ENCODE measurements at regions not wholly inside any gene's neighbourhood (a gene's known extent, or its start where the extent isn't known, plus 50 kb on each side); places are given as distances from the start of the nearest gene placed in this dataset.

DNA sequence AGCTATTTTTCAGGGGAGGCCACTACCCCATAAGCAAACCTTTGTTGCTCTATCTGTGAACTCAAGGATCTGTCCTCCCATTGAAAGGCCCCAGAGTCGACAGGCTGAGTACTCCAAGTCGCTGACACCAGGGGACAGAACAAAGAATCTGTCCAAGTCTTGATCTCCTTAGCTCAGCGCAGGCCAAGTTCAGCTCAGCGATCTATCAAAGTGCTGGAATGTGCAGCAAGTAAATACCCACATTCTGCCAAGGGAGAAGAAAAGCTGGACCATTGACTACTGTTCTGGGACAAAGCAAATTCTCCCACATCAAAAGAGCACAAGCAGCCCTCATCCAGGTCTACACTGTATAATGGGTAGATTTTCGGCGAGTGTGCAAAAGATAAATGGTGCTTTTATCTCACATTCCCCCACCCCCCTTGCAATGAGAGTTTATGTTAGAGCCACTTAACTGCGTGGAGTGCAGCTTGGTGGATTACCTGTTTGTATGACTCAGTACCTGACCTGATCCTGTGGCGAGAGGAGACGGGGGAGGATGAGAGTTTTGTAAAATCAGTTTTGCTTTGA, 391.7 kb upstream of the SGCG start:
- Histone ChIP-seq H3K27ac (ENCODE audit: low read depth, low read length) (no peak overlapping the region), H3K9ac (ENCODE audit: extremely low read depth, low read length, poor library complexity, severe bottlenecking) (no peak overlapping the region), H3K36me3 (ENCODE audit: control insufficient read depth, insufficient read depth, low read length) (no peaks in the 10 kb centered on the region), H3K4me1 (ENCODE audit: control insufficient read depth, insufficient read depth, low read length) (peaks cover 12% of the 10 kb centered on the region), H3K9me3 (ENCODE audit: control insufficient read depth, low read length) (no peaks in the 10 kb centered on the region), H3K27me3 (ENCODE audit: control insufficient read depth, insufficient read depth, low read length, poor library complexity, severe bottlenecking) (no peaks in the 10 kb centered on the region), H3K4me3 (ENCODE audit: low read length) (no peak overlapping the region)
- TF ChIP-seq, protein P1, sequence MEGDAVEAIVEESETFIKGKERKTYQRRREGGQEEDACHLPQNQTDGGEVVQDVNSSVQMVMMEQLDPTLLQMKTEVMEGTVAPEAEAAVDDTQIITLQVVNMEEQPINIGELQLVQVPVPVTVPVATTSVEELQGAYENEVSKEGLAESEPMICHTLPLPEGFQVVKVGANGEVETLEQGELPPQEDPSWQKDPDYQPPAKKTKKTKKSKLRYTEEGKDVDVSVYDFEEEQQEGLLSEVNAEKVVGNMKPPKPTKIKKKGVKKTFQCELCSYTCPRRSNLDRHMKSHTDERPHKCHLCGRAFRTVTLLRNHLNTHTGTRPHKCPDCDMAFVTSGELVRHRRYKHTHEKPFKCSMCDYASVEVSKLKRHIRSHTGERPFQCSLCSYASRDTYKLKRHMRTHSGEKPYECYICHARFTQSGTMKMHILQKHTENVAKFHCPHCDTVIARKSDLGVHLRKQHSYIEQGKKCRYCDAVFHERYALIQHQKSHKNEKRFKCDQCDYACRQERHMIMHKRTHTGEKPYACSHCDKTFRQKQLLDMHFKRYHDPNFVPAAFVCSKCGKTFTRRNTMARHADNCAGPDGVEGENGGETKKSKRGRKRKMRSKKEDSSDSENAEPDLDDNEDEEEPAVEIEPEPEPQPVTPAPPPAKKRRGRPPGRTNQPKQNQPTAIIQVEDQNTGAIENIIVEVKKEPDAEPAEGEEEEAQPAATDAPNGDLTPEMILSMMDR (conservative IDR thresholded peaks at IDR 0.05), result no peak
- no peak for DNase-seq
- Mint-ChIP-seq H3K36me3 (ENCODE audit: low read depth) (no peaks in the 10 kb centered on the region), H3K27ac (no peak overlapping the region), H3K9me3 (no peaks in the 10 kb centered on the region), H3K27me3 (ENCODE audit: insufficient read depth) (no peaks in the 10 kb centered on the region), H3K4me1 (peaks cover 15% of the 10 kb centered on the region), H3K4me3 (no peak overlapping the region)
- 72 to 91% methylated on average over 4 to 9 of the region's 9 CpGs for WGBS, 2 experiments (ENCODE audit: insufficient coverage in 1 of 2, insufficient read length in 1 of 2)

DNA sequence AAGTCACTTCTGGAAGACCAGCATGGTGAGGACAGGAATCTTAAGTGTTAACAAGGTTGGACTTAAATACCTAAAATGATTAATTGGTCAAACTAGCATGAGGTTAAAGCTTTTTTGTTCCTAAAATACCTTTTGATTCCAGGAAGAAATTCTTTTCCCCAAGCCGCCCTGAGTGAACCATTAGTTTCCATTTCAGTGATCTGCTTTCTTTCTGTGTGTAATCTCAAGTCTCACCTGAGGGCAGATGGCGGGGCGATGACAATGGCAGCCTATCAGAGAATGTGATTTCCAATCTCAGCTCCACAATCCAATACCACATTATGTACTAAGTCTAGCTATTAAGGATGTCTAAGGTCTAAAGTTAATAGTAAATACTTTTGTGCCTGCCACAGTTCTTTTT, 390.9 kb upstream of the SGCG start:
- H3K27me3 Mint-ChIP-seq (ENCODE audit: insufficient read depth), result no peaks in the 10 kb centered on the region
- no peaks in the 10 kb centered on the region for H3K9me3 ChIP-seq (ENCODE audit: control insufficient read depth, low read length)
- no peaks in the 10 kb centered on the region for H3K27me3 ChIP-seq (ENCODE audit: control insufficient read depth, insufficient read depth, low read length, poor library complexity, severe bottlenecking)
- H3K36me3 Mint-ChIP-seq (ENCODE audit: low read depth), result no peaks in the 10 kb centered on the region
- TF ChIP-seq, protein P1 (conservative IDR thresholded peaks at IDR 0.05), result no peak
- DNase-seq, result no peak
- H3K27ac ChIP-seq (ENCODE audit: low read depth, low read length), result no peak overlapping the region
- no peak overlapping the region for H3K4me3 Mint-ChIP-seq
- H3K4me1 Mint-ChIP-seq, result peaks cover 19% of the 10 kb centered on the region
- 60 to 65% methylated on average over 1 to 3 of the region's 3 CpGs for WGBS, 2 experiments (ENCODE audit: insufficient coverage in 1 of 2, insufficient read length in 1 of 2)
- H3K36me3 ChIP-seq (ENCODE audit: control insufficient read depth, insufficient read depth, low read length), result no peaks in the 10 kb centered on the region
- no peaks in the 10 kb centered on the region for H3K9me3 Mint-ChIP-seq
- H3K9ac ChIP-seq (ENCODE audit: extremely low read depth, low read length, poor library complexity, severe bottlenecking), result no peak overlapping the region
- no peak overlapping the region for H3K27ac Mint-ChIP-seq
- H3K4me3 ChIP-seq (ENCODE audit: low read length), result no peak overlapping the region
- H3K4me1 ChIP-seq (ENCODE audit: control insufficient read depth, insufficient read depth, low read length), result peaks cover 12% of the 10 kb centered on the region

DNA sequence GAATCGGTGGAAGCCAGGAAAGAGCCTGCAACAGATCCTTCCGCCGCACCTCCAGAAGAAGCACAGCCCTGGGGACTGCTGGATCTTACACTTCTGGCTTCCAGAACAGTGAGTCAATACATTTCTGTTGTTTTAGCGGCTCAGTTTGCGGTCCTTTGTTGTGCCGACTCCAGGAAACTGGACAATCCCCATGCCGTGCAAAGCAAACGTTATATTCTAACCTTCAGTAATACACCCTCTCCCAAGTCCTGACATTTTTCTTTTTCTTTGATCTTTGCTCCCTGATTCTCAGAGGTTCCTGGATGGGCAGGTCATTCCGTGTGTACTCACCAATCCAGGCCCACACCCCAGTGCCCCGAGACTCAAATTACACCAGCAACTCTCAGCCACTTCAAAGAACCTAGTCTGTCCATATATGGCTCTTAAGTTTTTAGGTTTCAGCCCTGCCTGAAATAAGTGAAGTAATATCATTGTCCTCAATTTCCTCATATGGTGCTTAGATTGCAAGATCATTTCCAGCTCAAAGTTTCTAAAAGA, 387.1 kb upstream of the SGCG start:
- Mint-ChIP-seq H3K4me1 (peaks cover 19% of the 10 kb centered on the region), H3K9me3 (no peaks in the 10 kb centered on the region), H3K36me3 (ENCODE audit: low read depth) (no peaks in the 10 kb centered on the region), H3K27ac (no peak overlapping the region), H3K27me3 (ENCODE audit: insufficient read depth) (no peaks in the 10 kb centered on the region), H3K4me3 (no peak overlapping the region)
- Histone ChIP-seq H3K36me3 (ENCODE audit: control insufficient read depth, insufficient read depth, low read length) (no peaks in the 10 kb centered on the region), H3K9ac (ENCODE audit: extremely low read depth, low read length, poor library complexity, severe bottlenecking) (no peak overlapping the region), H3K4me3 (ENCODE audit: low read length) (no peak overlapping the region), H3K4me1 (ENCODE audit: control insufficient read depth, insufficient read depth, low read length) (peaks cover 12% of the 10 kb centered on the region), H3K27me3 (ENCODE audit: control insufficient read depth, insufficient read depth, low read length, poor library complexity, severe bottlenecking) (no peaks in the 10 kb centered on the region), H3K27ac (ENCODE audit: low read depth, low read length) (no peak overlapping the region), H3K9me3 (ENCODE audit: control insufficient read depth, low read length) (no peaks in the 10 kb centered on the region)
- TF ChIP-seq, protein P1 (conservative IDR thresholded peaks at IDR 0.05), result no peak
- WGBS, 2 experiments (ENCODE audit: insufficient coverage in 1 of 2, insufficient read length in 1 of 2), result 83 to 85% methylated on average over 9 to 10 of the region's 10 CpGs
- peak; percentile 50 for DNase-seq
